Stimulated activated CD4-positive, alpha-beta T cell treated with anti-CD3 and anti-CD28 coated beads, Interleukin-2, amount 100 ng/mL, for 48 hours (primary cell): ENCODE measurements at regions not wholly inside any gene's neighbourhood (a gene's known extent, or its start where the extent isn't known, plus 50 kb on each side); places are given as distances from the start of the nearest gene placed in this dataset.
"Not testable (repeated sequence)": the region's sequence is repeated elsewhere in the genome, so short reads cannot be mapped to it uniquely, and the experiment has no call there.

ENCODE experiments used
- DNase-seq, 2 donors: peaks; one replicate each; pipeline ENCODE4 v3.0.0-alpha.2; 2020

GRCh38 chr5:72692231-72692637 lies 124.2 kb upstream of the TNPO1 start:
- no peak for DNase-seq

GRCh38 chr5:72691751-72692150 lies 124.7 kb upstream of the TNPO1 start:
- DNase-seq: no peak

DNA sequence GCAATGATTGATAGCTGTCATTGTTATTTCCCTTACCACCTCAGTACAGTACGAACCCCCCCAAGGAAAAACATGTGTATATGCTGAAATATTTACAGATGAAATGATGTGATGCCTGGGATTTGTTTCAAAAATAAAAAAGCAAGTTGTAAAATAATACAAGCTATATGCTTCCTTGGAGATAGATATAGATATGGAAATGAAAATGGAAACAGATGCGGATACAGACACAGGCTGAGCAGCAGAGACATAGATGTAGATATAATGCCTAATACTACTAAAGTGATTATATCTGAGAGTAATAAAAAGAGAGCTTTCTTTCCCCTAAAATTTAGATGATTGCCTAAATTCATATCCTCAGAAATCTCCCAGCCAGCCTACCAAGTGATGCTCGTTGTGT lies 127.5 kb upstream of the TNPO1 start:
- DNase-seq: no peak

DNA sequence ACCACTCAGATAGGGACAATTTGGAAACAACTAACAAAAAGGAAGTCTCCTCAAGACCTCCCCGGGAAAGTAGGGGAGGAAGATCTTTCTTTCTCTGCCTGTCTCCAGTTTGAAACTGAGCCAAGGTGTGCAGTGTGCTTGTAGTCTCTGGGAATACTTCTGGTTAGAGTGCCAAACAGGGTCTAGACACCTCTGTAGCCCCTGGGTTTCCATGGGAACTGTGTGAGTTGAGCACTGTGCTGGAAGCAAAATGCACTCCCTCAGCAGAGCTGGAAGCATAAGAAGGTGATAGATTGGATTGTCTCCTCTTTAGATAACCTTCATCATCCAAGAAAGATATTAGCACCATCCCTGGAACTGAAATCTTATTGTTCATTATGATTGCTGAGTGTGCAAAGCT lies 129.2 kb upstream of the TNPO1 start:
- DNase-seq: no peak

DNA sequence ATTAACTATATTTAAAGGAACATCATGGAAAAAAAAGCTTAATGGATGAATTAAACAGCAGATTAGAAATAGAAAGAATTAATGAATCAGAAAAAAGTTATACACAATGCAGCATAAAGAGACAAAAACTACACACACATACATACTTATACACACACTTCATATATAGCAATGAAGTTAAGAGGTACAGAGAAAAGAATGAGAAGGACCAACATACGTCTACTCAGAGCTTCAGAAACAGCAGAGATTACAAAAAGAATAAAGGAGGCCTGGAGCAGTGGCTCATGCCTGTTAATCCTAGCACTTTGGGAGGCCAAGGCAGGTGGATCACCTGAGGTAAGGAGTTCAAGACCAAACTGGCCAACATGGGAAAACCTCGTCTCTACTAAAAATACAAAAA lies 133.9 kb upstream of the TNPO1 start:
- no peak for DNase-seq

GRCh38 chr5:72681781-72682180 lies 134.7 kb upstream of the TNPO1 start:
- no peak for DNase-seq

DNA sequence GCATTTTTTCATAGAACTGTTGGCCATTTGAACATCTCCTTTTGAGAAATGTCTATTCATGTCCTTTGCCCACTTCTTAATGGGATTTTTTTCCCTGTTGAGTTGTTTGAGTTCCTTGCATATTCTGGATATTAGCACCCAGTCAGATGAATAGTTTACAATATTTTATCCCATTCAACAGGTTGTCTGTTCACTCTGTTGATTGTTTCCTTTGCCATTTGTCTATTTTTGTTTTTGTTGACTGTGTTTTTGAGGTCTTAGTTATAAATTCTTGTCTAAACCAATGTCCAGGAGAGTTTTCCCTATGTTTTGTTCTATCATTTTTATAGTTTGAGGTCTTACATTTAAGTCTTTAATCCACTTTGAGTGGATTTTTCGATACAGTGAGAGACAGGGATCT lies 139.0 kb upstream of the TNPO1 start:
- no peak for DNase-seq

DNA sequence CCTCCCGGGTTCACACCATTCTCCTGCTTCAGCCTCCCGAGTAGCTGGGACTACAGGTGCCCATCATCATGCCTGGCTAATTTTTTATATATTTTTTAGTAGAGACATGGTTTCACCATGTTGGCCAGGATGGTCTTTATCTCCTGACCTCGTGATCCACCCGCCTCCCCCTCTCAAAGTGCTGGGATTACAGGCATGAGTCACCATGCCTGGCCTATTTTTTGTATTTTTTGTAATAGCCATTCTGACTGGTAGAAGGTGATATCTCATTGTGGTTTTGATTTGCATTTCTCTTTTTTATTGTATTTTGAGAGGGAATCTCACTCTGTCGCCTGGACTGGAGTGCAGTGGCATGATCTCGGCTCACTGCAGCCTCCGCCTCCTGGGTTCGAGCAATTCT lies 139.6 kb upstream of the TNPO1 start:
- not testable (repeated sequence) for DNase-seq

DNA sequence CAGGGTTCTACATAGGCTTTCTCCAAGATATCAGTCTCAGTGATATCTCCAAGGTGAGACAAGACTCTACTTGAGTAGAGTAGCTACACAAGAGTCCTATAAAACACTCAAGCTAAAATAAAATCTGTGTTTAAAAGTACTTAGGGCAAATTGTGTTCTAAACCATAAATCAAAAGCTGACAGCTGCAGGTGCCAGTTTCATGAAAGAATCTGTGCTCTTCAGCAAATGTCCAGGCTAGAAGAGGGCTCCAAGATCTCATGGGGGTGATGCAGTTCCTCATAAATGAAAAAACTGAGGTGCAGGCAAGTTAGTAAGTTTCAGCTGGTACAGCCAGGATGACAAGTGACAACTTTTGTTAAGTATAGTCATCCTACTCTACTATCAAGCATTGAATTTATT lies 142.8 kb upstream of the TNPO1 start:
- no peak for DNase-seq

GRCh38 chr5:72673180-72673579 lies 143.3 kb upstream of the TNPO1 start:
- no peak for DNase-seq

DNA sequence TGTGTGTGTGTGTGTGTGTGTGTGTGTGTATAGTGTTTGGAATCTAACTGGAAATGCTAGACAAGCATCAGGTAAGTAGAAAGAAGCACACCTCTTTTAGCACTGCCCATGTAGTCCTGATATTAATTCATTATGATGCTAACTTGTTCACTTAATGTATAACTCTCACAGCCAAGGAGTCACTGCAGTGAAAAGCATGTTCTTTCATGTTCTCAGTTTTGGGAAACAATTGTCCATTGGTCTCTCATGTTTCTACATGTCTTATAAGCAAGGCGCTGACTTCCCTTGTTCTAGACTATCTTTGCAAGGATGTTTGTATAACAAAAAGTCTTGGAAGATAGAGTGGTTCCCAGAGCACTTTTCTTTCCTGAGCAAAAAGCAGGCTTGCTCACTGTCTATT lies 148.8 kb upstream of the TNPO1 start:
- no peak for DNase-seq

GRCh38 chr5:72662936-72663335 lies 153.5 kb upstream of the TNPO1 start:
- no peak for DNase-seq

GRCh38 chr5:72662305-72662704 lies 154.2 kb upstream of the TNPO1 start:
- no peak for DNase-seq

DNA sequence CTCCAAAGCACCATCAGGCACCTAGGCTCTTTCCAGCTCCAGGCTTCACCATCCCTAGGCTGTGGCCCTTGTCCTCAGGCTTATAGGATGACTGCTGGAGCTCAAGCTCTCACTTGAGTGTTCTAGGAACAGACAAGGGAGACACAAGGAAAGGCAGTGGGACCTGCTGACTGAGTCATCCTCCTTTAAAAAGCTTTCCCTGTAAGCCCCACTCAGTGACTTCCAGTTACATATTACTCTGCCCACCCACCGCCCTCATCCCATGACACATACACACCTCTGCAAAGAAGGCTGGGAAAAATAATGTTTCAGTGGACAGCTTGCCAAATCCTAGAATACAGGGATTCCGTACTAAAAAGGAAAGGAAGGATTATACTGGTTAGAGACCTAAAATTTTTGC lies 154.2 kb upstream of the ZNF366 start:
- DNase-seq: no peak

DNA sequence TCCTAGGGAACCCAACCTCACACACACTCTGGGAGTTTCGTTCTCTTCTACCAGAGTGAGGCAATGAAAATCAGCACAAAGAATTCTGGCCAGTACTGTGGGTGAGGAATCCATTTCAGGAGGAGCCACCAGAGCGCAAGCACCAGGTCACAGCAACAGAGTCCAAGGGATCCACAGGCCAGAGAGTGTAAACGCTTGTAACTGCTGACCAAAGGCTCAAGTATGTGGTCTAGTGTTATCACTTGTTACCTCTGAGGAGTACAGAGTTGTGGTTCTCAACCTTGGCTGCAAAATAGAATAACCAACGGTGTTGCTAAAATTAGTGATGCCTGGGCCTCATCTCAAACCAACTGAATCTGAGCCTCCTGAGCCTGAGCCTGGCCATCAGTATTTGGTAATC lies 152.5 kb upstream of the ZNF366 start:
- no peak for DNase-seq

DNA sequence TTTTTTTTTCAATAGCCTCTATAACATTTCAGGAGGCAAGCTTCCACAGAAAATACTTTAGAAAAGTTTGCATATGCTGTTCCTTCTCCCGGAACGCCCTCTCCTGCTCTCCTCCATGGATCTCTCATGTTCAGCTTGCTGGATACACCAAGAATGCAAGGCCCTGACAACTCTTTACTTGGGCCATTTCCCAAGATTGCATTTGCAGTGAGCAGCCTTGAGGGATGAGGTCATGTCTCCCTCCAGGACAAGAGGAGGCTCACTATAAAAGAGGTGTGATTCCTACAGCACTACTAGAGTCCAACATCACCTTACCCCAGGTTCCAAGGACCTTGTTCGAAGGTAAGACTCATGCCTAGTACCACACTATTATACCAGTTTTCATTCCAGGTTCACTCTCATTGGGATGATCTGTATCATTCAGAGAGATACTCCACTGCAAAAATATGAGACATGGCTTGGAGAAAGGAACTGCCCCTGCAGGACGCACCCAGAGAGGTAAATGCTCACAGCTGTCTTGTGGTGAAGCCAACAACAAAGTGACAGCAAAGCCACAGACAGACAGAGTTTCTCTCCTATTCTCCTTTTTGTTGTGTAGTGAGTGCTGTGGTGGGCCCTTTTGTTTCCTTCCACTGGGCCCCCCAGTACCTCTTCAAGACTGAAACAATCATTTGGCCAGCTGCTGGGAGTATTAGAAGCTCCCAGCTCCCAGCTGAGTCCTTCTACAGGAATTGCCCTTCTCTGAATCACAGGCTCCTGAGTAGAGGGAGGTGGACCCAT lies 151.7 kb upstream of the ZNF366 start:
- DNase-seq: no peak

DNA sequence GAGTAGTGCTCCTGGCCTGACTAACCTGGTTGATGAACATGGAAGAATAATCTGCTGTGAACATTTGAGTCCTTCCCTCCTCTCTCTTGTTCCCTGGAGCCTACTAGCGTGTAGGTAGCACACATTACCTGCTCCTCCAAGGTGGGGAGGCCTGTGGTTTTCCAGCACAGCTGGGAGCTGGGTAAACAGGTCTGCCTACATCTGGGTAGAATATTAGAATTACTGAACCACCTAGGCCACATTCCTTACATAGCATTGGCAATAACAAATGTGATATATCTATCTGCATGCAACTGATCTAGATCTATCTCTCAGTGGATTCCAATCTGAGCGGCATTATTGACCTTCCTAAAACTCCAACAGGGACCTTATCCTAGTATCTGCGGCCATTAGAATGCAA lies 151.0 kb upstream of the ZNF366 start:
- no peak for DNase-seq

GRCh38 chr5:72656756-72657513 lies 149.7 kb upstream of the ZNF366 start:
- no peak for DNase-seq

- DNase-seq: no peak
Measured at GRCh38 chr5:72656331-72656730, 149.1 kb upstream of the ZNF366 start.

- DNase-seq: no peak
Measured at GRCh38 chr5:72654231-72654630, 147.0 kb upstream of the ZNF366 start.

DNA sequence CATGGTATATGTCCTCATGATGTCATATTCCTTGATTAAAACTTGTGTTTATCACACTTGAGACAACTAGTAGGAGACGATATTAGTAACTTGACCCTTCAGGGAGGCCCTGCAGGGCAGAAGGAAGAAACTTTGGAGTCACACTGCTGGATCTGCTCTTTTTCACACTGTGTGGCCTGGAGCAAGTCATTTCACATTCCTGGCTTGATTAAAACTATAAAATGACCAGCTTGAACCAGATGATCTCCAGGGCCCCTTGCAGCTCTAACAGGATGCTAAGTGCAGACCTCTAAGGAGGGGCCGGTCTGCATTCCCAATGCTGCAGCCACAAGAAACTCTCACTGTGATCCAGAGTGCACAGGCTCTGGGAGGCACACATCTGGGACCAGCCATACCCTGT lies 146.4 kb upstream of the ZNF366 start:
- DNase-seq: no peak

DNA sequence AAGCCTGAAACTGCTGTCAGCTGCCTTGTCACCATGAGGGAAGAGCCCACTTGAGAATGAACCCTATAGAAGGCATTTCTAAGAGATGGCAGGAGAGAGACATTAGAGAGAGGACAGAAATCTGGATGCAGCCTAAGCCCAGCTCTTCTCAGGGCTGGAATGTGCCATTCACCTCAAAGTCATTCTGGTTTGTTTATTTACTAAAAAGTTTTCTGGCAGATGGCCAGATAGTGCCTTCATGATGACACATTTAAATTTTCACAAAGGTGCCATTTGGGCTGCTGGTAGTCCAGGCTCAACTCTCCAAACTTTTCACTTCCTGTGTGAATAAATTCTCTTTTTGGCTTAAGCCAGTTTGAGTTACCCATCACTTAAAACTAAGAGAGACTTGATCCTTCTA lies 144.6 kb upstream of the ZNF366 start:
- no peak for DNase-seq

DNA sequence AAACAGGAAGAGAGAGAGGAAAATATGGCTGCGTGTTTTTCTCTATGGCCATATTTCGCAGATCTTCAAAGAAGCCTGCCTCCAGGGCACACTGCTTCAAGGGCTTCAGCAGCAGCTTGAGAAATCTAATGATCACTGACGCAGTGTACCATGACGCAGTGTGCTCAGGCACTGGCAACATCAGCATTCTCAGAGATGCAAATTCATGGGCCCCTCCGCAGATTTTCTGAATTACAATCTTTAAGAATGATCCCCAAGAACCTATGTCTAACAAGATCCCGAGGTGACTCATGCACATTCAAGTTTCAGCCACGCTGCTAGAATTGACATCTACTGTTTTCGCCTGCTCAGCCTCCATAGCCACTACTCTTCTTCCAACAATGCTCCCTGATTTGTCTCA lies 143.9 kb upstream of the ZNF366 start:
- DNase-seq: no peak

DNA sequence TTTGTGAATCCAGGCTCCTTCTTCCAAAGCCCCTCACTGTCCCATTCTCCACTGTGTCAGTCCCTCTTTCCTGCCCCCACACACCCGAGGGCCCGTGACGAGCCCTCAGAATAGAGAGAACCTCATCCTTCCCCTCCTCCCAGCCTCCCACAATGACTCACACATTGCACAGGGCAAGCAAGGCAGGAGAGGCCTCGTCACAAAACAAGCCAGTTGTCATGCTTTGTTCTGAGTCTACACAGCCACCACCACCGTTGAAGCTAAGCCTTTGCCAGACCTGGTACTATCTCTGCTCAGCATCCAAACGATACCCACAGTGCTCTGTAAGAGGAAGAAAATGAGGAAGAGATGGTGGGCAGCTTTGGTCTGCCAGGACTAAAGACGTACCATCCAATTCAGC lies 142.2 kb upstream of the ZNF366 start:
- DNase-seq: no peak

DNA sequence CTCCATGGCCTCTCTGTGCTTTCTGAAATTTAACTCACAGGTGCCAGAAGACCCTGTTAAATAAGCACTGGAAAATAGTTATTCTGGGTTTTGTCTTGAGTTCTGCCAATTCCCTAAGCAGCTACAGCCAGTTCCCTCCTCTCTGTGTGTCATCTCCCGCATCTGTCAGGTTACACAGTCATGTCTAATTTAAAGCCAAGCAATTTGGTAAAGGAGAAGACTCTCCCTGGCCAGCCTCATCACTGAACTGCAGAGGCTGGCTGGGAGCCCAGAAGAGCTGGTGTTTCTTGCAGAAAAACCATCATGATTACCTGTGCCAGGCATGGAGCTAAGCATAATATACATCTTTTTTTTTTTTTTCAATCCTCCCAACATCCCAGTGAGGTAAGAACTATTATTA lies 141.3 kb upstream of the ZNF366 start:
- no peak for DNase-seq
